Stimulated activated CD4-positive, alpha-beta T cell treated with anti-CD3 and anti-CD28 coated beads, Interleukin-1b, Interleukin-23, amount 100 ng/mL, for 4 hours (primary cell): ENCODE measurements at regions not wholly inside any gene's neighbourhood (a gene's known extent, or its start where the extent isn't known, plus 50 kb on each side); places are given as distances from the start of the nearest gene placed in this dataset.
"Not testable (repeated sequence)": the region's sequence is repeated elsewhere in the genome, so short reads cannot be mapped to it uniquely, and the experiment has no call there.

Source experiments
- DNase-seq, 2 donors: peaks; one replicate each; pipeline ENCODE4 v3.0.0-alpha.2; 2020; ENCODE audit warnings: low read depth in 2 of 2

DNA sequence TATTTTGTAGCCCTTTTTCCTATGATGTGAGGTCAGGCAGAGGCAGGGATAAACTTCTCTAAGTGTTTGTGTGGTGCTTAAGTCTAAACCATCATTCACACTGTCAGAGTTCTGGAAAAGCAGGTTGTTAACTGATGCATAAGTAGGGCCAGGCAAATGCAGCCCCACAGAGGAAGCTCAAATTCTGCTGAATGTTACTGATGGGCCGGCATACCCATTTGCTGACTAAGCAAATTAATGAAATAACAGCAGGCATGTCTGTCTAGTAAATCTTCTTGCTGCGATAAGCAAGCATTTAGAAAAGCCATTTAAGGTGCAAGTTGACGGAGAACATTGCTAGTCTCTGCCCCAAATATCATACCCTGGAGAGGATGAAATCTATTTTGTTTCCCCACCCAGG is 523.2 kb upstream of the CCDC196 start:
- no peak for DNase-seq

DNA sequence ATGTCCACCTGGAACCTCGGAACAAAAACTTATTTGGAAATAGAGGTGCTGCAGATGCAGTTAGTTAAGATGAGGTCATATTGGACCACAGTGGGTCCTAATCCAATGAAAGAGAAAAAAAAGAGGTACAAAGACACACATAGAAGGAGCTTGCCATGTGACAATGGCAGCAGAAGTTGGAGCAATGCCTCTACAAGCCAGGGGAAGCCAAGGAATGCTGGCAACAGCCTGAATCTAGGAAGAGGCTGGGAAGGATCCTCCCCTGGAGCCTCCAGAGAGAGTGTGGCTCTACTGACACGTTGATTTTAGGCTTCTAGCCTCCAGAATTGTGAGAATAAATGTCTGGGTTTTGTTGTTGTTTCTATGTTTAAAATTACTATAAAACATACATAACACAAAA is 521.8 kb upstream of the CCDC196 start:
- no peak for DNase-seq

DNA sequence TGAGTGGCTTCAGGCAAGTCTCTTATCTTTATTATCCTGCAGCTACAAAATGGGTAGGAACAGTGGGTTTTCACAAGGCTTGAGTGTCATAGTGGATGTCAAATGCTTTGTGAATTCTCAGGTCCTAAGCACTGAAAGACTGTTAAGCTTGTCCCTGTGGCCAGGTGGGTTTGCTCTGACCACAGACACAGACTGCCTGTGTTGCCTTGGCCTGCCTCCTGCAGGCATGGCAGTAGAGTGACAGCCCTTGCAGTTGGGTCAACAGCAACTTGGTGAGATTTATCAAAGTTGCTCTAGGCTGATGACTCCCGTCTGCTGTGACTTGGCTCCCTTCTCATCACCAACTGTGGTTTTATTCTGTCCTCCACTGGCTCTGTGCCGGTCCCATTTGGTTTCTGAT is 520.0 kb upstream of the CCDC196 start:
- DNase-seq, result no peak

DNA sequence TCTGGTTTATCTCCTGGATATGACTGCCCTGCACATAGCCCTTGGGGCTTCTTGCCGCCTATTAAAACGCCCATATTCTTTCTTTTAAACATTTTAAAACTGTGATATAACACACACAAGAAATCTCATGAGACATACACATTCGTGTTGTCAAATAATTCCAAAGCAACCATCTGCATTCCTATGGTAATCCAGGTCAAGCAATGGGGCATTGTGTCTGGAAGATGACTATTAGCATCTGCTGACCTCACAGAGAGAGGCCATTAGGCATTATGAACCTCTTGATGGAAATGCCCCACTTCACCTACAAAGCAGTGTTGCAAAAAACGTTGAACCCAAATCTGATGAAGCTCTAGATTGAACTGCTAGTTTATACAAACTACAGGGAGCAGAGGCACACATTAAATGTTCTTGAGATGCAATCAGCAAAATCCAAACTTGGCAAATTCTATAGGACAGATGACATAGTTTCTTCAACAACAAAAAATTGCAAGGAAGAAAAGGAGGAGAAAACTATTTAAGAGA is 513.8 kb upstream of the CCDC196 start:
- DNase-seq, result no peak

DNA sequence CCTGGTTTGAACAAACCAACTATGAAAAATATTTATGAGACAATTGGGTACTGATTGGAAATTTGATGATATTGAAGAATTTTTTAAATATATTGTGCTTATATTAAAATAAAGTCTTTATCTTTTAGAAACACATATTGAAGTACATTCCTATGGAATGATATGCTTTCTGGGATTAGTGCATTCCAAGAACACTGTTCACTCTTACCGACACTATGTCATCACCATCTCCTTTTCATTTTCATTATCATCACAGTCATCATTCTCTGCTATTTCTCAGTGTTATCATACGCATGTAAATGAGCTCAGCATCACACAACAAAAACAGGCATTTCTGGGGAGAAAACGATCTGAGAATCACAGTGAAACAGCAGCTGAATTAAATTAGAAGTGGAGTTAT is 513.3 kb upstream of the CCDC196 start:
- DNase-seq, result no peak

DNA sequence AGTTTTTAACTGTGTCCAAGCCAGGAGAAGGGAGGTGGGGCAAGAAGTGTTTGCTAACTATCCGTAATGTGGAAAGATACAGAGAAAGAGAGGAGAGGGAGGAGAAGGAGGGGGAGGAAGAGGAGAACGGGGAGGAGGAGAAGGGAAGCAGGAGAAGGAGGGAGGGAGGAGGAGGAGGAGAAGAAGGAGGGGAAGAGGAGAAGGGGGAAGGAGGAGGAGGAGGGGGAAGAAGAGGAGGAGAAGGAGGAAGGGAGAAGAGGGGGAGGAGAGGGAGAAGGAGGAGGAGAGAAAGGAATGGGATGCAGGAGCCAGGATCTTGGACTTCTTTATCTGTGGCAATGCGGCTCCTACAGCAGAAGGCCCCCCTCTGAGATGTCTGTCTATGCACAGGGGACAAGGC is 510.3 kb upstream of the CCDC196 start:
- no peak for DNase-seq

DNA sequence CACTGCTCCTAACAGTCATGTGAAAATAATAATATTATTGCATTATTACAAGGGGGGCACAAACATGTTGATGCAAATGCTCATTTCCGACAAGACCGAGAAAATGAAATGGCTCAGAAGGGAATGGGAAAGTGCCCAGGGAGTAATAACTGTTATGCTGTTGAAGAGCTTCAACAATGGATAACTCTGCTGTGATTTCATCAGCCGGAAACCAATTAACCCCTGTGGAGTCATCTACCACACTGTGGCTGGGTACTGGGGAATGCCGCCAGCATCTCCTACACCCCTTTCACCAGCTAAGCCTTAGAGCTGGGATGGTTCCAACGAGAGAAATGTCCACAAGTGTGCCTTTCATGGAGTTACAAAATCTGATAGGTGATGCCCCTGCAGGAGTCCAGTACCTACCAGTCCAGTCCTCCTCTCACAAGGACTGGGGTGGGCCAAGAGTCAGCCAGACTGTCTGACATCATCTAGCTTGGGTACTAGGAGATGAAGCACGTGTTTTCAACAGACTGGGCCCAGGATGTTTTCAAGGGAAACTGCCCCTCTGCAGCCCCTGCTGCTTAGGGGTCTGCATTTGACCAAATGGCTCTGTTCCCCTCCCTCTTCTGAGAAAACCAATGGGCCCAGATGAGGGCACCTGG is 509.3 kb upstream of the CCDC196 start:
- no peak for DNase-seq

DNA sequence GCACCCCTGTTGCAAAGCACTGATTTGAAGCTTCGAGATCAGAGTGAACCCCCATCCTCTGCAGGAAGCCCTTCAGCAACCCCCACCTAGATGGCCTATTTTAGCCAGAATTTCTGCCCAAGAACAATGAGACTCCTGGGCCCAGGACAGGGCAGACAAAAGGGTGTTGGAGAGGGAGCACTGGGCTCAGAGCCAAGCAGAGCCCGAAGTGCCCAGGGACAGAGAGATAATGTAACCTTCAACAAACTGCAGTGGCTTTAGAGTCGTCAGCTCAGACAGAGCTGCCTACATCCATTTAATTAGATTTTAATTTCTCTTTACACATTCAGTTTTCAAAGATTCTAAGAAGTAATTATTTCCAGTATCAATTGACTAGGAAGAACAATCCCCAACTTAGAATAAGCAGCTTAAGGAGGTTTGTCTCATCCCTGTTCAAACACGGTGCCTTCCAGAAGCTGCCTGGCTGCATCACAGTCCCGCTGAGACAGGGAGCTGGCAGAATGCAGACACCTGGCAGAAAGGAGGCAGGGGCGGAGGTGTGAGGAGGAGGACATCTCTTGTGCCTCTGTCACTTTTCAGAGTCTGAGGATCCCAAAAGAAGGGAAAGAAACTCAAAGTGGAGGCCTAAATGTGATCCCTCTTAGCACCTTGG is 504.9 kb upstream of the CCDC196 start:
- DNase-seq, result no peak

DNA sequence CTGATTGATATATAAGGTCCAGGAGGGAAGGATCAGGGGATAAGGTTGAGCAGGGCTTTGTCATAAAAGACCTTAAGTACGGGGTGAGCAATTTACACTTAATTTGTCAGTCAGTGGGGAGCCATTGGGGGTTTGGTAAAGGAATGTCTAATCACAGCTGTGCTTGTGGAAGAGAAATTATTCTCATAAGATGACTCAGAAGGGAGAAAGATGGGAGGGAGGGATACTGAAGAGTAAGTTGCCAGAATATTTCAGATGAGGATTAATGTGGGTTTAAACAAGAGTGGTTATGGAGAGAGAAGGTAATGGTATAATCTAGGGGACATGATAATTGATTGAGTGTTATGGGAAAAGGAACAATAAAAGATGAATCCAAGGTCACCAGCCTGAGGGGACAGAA is 500.1 kb upstream of the CCDC196 start:
- DNase-seq, result no peak

DNA sequence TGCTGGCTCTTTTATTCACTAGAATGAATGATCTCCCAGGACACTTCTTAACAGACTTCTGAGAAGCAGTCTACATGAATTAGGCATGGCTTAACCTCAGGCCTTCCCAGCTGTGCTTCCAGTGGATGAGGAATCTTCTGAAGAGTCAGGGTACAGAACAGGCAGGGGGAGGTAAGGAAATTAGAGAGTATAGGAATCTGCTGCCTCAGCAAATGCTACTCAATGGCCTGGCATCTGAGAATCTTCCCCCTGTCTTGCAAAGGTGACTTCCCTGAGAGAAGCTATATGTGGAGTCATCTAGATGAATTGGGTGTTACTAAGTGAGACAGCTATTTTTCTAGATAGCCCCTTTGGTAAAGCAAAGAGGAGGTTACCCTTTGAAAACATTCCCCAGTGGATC is 496.2 kb upstream of the CCDC196 start:
- DNase-seq, result no peak

DNA sequence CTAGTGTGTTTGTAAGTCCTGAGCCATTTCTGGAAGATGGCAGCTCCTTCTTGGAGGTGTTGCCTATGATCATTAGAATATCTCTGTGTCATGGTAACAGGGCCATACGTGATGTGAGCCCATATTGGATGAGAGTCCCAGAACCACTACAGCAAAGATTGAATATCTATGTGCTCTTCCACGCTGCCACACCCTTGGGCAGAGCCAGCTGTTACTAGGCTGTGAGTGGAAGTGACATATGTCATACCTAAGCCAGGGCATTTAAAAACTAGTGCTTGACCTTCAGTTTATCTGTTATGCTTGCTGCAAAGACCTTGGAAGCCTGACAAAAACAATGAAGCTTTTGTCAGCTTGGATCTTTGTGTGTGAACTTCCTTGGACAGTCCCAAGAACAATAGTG is 495.1 kb upstream of the CCDC196 start:
- DNase-seq, result no peak

DNA sequence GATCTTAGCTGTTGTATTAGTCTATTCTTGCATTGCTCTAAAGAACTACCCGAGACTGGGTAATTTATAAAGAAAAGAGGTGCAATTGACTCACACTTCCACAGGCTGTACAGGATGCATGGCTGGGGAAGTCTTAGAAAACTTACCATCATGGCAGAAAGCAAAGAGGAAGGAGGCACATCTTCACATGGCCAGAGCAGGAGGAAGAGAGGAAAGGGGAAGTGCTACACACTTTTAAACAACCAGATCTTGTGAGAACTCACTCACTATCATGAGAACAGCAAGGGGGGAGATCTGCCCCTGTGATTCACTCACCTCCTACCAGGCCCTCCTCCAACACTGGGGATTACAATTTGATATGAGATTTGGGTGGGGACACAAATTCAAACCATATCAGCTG is 494.2 kb upstream of the CCDC196 start:
- not testable (repeated sequence) for DNase-seq

DNA sequence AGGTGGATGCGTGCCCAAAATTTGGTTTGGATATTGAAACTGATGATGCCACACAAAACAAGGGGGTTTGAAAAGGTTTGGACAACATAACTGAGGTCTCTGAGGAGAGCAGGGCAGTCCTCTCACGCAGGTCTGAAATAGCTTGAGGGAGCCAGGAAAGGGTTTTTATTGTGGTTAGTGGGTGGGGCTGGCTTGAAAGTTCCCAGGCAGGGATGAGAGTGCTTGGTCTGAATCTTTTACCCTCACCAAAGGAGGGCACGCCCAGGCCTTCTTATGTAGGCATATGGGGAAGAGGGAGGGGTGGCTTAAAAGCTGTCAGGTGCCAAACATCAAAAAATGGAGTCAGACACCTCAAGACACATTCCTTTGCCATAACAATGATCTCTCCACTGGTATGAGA is 493.1 kb upstream of the CCDC196 start:
- DNase-seq, result no peak

DNA sequence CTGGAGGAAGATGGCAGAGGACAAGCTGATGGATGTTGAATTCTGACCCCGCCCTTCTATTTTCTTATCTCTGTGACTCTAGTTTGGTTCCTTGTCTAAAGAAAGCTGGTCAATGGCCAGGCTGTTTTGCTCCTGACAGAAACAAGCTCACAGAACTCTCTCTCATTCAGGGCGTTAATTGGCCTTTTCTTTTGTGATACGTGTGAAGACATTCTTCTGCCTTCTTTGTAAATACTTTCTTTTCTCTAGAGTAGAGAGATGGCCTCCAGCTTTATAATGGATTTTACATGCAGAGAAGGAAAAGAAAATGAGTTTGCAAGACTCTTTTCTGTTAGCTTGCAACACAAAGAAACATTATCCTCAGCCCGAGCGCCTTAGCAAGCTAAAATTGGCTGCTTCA is 492.2 kb upstream of the CCDC196 start:
- DNase-seq, result no peak

DNA sequence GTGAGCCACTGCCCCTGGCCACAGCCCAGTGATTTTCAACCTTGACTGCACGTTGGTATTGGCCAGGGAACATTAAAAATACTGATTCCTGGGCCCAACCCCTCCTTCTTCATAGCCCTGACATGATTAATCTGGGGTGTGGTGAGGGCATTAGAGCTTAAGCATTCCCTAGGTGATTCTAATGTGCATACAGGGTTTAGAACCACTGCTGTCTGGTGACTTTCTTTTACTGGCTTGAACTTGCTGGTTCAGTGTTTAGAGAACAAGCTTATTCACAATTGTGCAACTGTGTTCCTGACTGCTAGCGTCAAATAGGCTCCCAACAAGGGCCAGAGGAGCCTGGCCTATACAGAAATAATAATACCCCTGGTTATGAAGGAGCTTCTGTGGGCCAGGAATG is 488.8 kb upstream of the CCDC196 start:
- no peak for DNase-seq

DNA sequence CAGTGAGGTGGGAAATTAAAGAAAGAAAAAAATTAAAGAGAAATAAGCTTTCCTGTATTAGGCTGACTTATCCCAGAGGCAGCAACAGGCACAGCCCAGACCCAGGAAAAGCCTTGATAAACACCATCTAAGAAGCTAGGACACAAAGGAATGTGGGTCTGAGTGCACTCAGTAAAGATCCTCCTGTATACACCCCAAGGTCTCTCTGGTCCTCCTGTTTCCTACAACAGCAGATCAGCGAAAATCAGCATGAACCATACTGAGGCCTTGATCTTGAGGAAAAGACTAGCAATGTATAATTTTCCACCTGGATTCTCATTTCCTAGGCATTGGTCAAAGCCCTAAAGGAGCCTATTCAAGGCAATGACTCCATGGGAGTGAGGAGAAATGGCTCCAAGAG is 486.3 kb upstream of the CCDC196 start:
- no peak for DNase-seq

DNA sequence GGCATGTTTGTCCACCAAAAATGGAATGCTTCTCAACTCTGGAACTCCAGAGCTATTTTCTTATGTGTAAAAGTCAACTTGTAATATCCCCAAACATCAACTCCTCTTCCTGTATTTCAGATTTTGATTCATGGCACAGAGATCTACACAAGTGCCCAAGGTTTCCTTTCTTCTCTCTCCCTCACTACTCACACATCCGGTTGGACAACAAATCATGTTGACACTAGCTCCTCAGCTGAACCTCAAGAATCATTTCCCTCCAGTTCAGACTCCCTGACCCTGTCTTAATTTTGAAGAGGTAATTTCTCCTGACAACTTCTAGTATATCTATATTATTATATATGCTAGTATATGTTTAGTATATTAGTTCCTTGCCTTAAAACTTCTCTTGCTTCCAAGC is 485.4 kb upstream of the CCDC196 start:
- DNase-seq, result no peak

DNA sequence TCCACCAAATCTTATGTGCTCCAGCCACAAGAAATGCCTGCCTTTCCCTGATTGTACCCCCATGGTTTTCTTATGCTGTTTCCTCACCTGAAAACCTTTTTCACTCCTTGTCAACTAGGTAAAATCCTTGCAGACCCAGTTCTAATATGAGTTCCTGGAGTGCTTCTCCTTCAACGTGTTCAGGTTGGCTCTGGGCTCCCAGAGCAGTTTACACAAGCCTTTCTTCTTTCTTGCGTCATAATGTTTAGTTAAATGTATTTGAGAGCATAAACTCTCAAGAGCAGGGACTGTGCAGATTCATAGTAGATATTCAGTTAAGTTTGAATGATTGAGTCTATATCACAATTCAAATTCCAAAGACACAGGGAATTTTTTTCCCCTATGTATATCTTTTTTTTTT is 484.8 kb upstream of the CCDC196 start:
- no peak for DNase-seq

DNA sequence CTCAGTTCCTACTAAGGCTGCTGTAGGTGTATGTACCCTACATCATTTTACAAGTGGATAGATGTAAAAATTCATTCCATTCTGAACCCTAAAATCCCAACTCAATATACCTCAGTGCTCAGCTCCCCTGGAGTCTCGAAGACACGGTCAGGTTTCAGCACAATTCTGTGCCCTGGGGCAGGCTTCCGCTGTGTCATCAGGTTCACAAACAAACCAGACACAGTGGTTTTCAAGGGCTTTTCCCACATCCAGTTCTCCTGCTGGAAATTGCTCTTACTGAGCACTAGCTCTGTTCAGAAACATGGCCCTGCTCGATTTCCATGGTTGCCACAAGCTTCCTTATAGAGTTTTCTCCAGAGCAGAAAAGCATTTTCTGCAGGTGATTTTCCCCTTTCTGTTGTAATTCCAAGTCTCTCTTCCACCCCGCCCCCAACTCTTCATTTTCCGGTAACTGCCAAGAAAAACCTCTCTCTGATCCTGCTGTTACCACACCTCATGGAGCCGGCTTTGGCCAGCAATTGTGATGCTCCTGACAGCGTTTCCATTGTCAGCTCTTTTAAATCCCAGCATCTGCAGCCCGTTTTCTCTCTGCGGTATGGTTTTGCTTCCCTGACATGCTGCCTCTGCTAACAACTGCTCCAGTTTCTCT is 483.0 kb upstream of the CCDC196 start:
- no peak for DNase-seq

DNA sequence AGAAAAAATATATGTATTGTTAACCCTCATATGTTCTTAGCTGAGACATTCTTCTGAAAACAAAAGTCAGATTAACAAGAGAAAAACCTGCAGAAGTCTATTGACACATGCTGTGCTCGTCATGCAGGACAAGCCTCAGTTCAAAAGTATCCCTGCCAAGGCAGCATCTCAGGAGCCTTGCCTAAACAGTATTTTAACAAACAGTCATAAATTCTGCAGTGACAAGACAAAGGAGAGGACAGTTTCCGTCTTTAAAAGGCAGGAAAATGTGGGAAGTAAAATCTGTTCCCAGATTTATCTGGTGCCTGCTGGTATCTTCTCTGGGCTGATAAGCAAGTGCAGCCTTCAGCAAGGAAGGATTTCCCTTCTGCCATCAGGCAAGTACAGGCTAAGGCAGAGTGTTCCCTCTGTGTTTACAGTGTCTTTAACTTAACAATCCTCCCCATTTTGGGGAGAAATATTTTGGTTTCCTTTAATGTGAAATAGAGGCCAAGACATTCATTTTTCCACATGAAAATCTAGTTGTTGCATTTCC is 480.2 kb upstream of the CCDC196 start:
- no peak for DNase-seq

DNA sequence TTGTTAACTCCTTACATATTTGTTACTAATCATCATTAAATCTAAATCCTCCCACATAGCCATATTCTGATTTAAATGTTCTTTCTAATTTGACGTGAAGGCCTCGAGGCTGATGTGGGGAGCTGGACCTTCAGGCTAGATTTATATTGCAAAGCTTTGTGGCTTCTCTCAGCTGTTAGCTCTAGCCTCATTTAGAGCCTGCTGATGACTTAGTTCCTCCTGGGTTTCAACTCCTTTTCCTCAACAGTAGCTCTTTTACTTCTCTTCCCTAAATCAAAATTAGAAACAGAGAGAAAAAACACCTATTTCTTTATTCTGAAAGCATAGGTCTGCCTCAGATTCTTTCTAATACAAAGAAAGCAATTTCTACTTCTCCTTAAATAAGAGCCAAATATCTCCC is 477.5 kb upstream of the CCDC196 start:
- no peak for DNase-seq

DNA sequence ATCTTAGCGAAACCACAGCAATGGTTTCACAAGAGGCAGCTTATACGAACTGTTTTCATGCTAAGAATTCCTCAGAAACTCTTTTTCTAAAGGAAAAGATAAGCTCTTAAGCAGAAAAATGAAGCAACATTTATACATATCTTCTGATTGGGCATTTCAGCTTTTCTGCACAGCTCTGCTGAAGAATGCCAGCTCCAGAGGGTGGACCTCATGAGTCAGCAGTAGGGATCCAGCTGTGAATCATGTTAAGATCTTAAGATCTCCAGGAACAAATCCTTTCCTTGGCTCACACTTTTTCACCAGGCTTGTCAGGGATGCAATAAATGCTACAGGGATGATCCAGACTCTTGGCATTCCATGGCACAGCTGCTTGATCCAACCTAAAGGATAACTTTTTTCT is 477.1 kb upstream of the CCDC196 start:
- DNase-seq, result no peak

DNA sequence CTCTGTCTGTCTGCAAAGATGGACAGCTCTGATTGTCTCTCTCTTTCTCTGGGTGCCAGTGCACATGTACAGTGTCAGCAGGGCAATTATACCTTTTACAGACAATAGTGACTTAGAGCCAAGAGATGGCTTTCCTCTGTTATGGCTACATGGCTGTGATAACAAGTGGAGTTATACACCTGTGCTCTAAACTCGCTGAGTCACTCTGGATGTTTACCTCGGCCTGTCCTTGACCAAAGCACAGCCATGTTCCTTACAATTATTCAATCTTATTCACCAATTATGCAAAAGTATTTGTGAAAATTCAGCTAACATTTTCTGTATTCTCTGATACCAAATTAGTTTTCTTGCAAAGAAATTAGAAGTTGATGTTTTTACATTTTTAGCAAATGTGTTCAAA is 475.5 kb upstream of the CCDC196 start:
- DNase-seq, result no peak
